ENCODE measurements at regions not wholly inside any gene's neighbourhood (a gene's known extent, or its start where the extent isn't known, plus 50 kb on each side); places are given as distances from the start of the nearest gene placed in this dataset.
"Not testable (repeated sequence)": the region's sequence is repeated elsewhere in the genome, so short reads cannot be mapped to it uniquely, and the experiment has no call there.

DNA sequence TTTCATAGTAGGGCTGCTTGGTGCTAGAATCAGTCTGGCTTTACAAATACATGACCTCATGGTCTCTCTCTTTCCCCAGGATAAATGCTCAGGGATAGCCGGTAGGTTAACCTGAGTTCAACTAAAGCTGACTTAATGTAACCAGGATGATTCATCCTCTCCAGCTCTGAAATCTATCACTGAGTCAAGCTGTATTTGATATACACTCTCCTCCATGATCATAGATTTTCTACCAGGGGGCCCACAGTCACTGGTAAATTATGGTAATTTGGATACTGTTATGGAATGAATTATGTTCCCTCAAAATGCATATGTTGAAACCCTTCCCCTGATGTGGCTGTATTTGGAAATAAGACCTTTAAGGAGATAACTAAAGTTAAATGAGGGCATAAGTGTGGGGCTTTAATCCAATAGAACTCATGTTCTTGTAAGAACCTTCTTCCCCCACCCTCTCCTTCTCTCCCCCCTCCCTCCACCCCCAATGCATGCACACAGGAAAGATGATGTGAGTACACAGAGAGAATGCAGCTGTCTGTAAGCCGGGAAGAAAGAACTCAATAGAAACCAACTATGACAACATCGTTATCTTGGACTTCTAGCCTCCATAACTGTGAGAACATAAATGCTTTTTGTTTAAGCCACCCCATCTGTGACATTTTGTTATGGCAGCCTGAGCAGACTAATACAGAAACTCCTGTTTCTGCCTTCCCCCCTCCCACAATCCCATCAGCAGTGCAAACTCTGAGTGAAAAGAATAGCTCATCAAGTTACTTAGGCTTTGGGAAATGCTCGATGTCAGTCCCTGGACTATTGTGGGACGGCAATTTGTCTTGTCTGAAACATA, 134.9 kb upstream of the KYNU start:
- H3K4me1 Mint-ChIP-seq, result no peaks in the 10 kb centered on the region
- H3K9me3 Mint-ChIP-seq, result no peaks in the 10 kb centered on the region
- H3K36me3 Mint-ChIP-seq (ENCODE audit: low read depth), result no peaks in the 10 kb centered on the region
- H3K4me3 Mint-ChIP-seq, result no peak overlapping the region
- DNase-seq, result no peak
- intact Hi-C loops (cut with micrococcal nuclease), result no loop called here
- H3K27ac Mint-ChIP-seq, result no peak overlapping the region
- H3K27me3 Mint-ChIP-seq, result no peaks in the 10 kb centered on the region

DNA sequence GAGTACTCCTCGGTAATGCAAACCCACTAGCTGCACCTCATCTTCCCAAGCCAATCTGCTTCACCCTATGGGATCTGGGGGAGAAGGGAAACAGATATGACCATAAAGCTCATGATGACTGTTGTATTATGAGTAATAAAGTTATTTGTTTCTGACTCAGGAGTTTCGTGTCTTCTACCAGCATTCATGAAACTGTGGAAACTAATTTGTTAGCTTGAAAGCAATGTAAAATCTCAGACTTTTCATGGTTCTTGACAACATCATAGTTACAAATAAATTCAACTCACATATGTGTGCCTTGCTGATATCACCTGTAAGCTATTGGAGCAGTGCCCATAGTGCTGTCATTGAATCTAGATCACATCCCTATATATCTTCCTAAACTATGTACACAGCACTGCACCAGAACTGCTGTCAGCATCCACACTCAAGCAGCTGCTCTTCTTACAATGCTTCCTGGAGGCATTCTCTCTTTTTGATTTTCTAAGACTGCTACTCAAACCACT, 135.6 kb upstream of the KYNU start:
- Mint-ChIP-seq H3K27ac (no peak overlapping the region), H3K9me3 (no peaks in the 10 kb centered on the region), H3K27me3 (no peaks in the 10 kb centered on the region), H3K4me1 (no peaks in the 10 kb centered on the region), H3K4me3 (no peak overlapping the region), H3K36me3 (ENCODE audit: low read depth) (no peaks in the 10 kb centered on the region)
- no peak for DNase-seq
- intact Hi-C loops (cut with micrococcal nuclease), result no loop called here

DNA sequence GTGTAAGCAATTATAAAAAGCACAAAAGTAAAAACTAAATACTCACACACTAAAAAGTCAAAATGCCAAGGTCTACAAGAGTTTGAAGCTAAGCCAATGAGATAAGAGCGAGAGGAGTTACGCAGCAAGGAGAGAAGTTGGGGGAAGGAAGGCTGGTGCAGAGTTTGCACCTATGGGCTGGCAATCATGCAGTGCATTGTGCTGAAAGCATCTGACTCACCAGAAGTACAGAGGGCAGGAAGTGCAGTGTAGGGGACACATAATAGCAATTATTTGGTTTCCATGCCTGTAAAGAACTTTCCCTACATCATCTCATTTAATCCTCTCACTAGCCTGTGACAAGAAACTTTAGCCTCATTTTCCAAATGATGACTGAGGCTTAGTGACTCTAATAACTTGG, 142.7 kb upstream of the KYNU start:
- DNase-seq, result no peak
- Mint-ChIP-seq H3K27ac (no peak overlapping the region), H3K4me1 (no peaks in the 10 kb centered on the region), H3K36me3 (ENCODE audit: low read depth) (no peaks in the 10 kb centered on the region), H3K9me3 (no peaks in the 10 kb centered on the region), H3K27me3 (no peaks in the 10 kb centered on the region), H3K4me3 (no peak overlapping the region)
- intact Hi-C loops (cut with micrococcal nuclease), result no loop called here

DNA sequence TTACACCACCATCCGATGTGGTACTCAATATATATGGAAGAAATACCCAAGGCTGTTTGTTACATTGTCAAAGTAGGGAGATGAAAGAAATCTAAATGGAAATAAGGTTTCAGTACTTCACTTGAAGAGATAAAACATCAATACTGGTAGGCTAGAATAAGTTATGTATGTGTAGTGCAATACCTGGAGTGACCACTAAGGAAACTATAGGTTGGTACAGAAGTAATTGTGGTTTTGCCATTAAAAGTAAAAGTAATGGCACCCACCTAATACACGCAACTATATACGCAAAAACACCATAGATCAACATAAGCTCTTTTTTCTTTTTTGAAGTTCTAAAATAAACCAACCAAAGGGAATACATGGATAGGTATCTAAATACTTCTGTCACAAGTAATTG, 143.2 kb upstream of the KYNU start:
- Mint-ChIP-seq H3K4me3 (no peak overlapping the region), H3K4me1 (no peaks in the 10 kb centered on the region), H3K27me3 (no peaks in the 10 kb centered on the region), H3K36me3 (ENCODE audit: low read depth) (no peaks in the 10 kb centered on the region), H3K27ac (no peak overlapping the region), H3K9me3 (peaks cover under 1% of the 10 kb centered on the region)
- intact Hi-C loops (cut with micrococcal nuclease), result no loop called here
- no peak for DNase-seq

DNA sequence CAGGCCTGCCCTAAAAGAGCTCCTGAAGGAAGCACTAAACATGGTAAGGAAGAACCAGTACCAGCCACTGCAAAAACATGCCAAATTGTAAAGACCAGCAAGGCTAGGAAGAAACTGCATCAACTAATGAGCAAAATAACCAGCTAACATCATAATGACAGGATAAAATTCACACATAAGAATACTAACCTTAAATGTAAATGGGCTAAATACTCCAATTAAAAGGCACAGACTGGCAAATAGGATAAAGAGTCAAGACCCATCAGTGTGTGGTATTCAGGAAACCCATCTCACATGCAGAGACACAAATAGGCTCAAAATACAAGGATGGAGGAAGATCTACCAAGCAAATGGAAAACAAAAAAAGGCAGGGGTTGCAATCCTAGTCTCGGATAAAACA, 147.7 kb upstream of the KYNU start:
- H3K9me3 Mint-ChIP-seq; intact Hi-C loops (cut with micrococcal nuclease); H3K27me3 Mint-ChIP-seq; H3K27ac Mint-ChIP-seq; H3K4me1 Mint-ChIP-seq; DNase-seq; H3K36me3 Mint-ChIP-seq (ENCODE audit: low read depth); H3K4me3 Mint-ChIP-seq: not testable (repeated sequence)

DNA sequence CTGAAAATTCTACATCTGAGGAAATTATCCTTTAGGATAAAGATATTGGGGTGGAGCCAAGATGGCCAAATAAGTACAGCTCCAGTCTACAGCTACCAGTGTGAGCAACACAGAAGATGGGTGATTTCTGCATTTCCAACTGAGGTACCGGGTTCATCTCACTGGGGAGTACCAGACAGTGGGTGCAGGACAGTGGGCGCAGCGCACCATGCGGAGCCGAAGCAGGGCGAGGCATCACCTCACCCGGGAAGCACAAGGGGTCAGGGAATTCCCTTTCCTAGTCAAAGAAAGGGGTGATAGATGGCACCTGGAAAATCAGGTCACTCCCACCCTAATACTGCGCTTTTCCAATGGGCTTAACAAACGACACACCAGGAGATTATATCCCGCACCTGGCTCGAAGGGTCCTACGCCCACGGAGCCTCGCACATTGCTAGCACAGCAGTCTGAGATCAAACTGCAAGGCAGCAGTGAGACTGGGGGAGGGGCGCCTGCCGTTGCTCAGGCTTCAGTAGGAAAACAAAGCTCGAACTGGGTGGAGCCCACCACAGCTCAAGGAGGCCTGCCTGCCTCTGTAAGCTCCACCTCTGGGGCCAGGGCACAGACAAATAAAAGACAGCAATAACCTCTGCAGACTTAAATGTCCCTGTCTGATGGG, 149.5 kb upstream of the KYNU start:
- H3K4me1 Mint-ChIP-seq; H3K4me3 Mint-ChIP-seq; DNase-seq; H3K9me3 Mint-ChIP-seq; H3K27me3 Mint-ChIP-seq; intact Hi-C loops (cut with micrococcal nuclease); H3K36me3 Mint-ChIP-seq (ENCODE audit: low read depth); H3K27ac Mint-ChIP-seq: not testable (repeated sequence)

DNA sequence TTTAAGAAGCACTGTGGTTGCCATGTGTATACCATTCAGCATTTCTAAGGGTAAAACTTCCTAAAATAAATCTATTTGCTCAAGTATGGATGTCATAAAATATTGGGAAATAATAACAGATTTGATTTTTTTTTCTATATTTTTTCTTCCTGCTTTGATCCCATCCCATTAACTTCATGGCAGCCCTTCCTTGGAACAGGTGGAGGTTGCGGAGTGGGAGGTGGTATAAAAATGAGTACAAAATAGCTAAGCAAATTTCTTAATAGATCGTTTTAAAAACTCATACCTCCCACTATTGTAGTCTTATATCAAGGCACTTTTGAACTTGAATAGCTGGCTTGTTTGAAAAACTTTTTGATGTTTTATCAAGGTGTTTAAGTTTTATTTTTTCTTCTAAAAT, 152.1 kb upstream of the KYNU start:
- Mint-ChIP-seq H3K4me3 (no peak overlapping the region), H3K27me3 (no peaks in the 10 kb centered on the region), H3K27ac (no peak overlapping the region), H3K9me3 (peaks cover 4% of the 10 kb centered on the region), H3K4me1 (no peaks in the 10 kb centered on the region), H3K36me3 (ENCODE audit: low read depth) (no peaks in the 10 kb centered on the region)
- no peak for DNase-seq
- intact Hi-C loops (cut with micrococcal nuclease), result no loop called here

DNA sequence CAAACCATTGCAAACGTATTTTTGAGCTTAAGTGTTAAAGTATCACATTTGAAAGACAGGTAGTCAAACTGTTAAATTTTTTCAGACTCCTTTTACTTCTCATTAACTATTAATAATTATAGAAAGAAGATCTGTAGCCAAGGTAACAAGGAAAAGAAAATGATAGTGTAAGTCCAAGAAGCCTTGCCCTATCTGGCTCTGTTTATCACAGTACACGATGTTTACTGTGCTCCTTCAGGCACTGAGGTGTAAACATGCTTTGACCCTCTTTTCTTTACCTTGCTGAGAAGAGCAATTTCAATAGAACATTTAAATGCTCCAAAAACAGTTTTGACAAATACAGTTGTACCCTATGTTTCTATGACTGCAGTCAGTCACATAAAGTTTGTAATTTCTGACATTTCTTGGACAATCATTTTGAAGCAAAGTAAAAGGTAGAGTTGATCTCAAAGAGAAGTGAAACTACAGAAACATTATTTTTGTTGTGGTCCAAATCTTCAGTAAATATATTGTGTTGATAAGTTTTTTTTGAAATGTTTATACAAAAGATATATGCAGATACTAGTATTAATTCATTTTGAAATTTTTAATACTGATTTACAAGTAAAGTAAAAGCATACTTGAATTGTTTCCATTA, 152.6 kb upstream of the KYNU start:
- H3K27me3 Mint-ChIP-seq, result no peaks in the 10 kb centered on the region
- intact Hi-C loops (cut with micrococcal nuclease), result no loop called here
- H3K9me3 Mint-ChIP-seq, result peaks cover 4% of the 10 kb centered on the region
- no peak for DNase-seq
- no peak overlapping the region for H3K27ac Mint-ChIP-seq
- no peaks in the 10 kb centered on the region for H3K4me1 Mint-ChIP-seq
- H3K36me3 Mint-ChIP-seq (ENCODE audit: low read depth), result no peaks in the 10 kb centered on the region
- no peak overlapping the region for H3K4me3 Mint-ChIP-seq

DNA sequence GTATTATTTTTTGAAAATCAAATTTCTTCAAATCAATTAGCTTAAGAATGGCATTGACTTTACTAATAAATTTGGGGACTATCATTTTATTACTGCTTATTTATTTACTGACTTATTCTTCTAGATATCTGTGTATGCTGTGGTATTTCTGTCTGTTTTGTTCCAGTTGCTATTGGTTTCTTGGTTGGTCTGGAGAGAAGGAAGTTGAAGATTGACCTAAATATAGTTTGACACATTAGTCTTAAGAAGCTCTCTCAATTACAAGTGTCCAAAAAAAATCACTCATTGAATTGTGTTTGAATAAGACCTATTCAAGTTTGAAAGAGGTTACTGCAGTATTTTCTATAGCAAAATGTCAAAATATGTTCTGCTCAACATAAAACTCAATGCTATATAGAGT, 153.3 kb upstream of the KYNU start:
- Mint-ChIP-seq H3K4me1 (no peaks in the 10 kb centered on the region), H3K36me3 (ENCODE audit: low read depth) (no peaks in the 10 kb centered on the region), H3K9me3 (peaks cover 2% of the 10 kb centered on the region), H3K27ac (no peak overlapping the region), H3K27me3 (no peaks in the 10 kb centered on the region), H3K4me3 (no peak overlapping the region)
- DNase-seq, result no peak
- intact Hi-C loops (cut with micrococcal nuclease), result no loop called here

DNA sequence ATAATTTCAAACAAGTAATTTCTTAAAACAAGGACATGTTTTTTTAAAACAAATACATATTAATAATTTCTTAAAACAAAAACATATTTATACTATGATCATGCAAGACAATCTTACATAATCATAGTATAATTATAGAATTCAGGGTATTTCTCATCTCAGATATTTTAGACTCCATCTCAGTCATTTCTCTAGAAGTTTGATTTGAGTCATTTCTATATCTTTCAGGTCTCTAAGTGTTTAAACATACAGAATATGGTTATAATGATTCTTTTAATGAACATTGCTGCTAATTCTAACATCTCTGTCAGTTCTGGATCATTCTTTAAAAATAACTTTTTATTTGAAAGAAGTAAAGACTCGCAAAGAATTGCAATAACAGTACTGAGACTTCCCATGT, 154.2 kb upstream of the KYNU start:
- Mint-ChIP-seq H3K4me1 (no peaks in the 10 kb centered on the region), H3K27me3 (no peaks in the 10 kb centered on the region), H3K4me3 (no peak overlapping the region), H3K27ac (no peak overlapping the region), H3K36me3 (ENCODE audit: low read depth) (no peaks in the 10 kb centered on the region), H3K9me3 (no peaks in the 10 kb centered on the region)
- intact Hi-C loops (cut with micrococcal nuclease), result no loop called here
- no peak for DNase-seq

DNA sequence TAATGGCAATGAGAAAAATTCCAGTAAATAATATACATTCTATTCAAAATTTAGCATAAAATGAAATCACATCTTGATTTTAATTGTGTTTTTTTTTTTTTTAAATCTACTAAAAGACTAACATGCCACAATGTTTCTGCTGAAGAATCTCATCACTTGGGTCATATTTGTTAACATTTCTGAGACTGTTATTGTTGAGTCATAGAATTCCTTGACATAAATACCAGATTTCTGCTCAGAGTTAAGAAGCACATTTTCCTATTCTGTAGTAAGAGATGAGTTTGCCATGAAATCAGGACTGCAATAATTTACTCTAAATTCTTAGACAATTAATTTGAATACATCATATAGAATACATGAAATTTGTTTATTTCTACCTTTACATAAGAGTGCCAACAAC, 154.9 kb upstream of the KYNU start:
- H3K4me1 Mint-ChIP-seq, result no peaks in the 10 kb centered on the region
- H3K4me3 Mint-ChIP-seq, result no peak overlapping the region
- intact Hi-C loops (cut with micrococcal nuclease), result no loop called here
- H3K27me3 Mint-ChIP-seq, result no peaks in the 10 kb centered on the region
- no peak overlapping the region for H3K27ac Mint-ChIP-seq
- DNase-seq, result no peak
- H3K9me3 Mint-ChIP-seq, result no peaks in the 10 kb centered on the region
- no peaks in the 10 kb centered on the region for H3K36me3 Mint-ChIP-seq (ENCODE audit: low read depth)

DNA sequence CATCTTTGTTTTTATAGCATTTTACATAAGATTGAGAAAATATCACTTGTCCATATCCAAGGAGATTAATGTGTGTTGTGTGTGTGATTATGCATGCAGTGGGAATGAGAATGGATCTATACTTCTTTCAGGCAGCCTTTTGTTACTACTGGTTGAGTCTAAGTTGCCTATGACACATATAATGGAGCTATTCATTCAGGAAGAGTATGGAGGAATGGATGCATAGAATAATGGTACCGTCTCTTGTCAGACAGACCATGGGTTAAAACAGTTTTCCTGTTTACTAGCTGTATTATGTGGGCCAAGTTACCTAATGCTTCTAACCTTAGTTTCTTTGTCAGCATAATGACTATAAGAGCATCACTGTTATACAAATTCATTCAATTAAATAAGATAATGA, 155.4 kb upstream of the KYNU start:
- H3K27ac Mint-ChIP-seq, result no peak overlapping the region
- DNase-seq, result no peak
- H3K4me1 Mint-ChIP-seq, result no peaks in the 10 kb centered on the region
- intact Hi-C loops (cut with micrococcal nuclease), result no loop called here
- H3K27me3 Mint-ChIP-seq, result no peaks in the 10 kb centered on the region
- no peaks in the 10 kb centered on the region for H3K36me3 Mint-ChIP-seq (ENCODE audit: low read depth)
- no peaks in the 10 kb centered on the region for H3K9me3 Mint-ChIP-seq
- H3K4me3 Mint-ChIP-seq, result no peak overlapping the region

DNA sequence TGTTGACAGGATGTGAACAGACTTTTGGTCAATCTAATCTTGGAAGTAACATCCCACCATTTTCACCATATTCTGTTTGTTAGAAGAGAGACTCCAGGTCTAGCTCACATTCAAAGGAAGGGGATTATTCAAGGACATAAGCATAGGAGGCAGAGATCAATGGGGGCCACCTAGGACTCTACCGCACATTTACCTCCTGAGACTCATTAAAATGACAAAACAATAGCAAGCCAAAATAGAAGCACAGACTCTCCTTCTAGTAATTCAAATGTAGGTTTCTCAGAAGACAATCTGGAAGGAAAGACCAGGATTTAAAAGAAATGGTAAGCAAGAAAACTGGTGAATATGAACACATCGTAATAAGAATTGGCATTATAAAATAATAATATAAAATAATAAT, 156.4 kb upstream of the KYNU start:
- intact Hi-C loops (cut with micrococcal nuclease), result no loop called here
- H3K27ac Mint-ChIP-seq, result no peak overlapping the region
- DNase-seq, result no peak
- H3K27me3 Mint-ChIP-seq, result no peaks in the 10 kb centered on the region
- H3K36me3 Mint-ChIP-seq (ENCODE audit: low read depth), result no peaks in the 10 kb centered on the region
- no peaks in the 10 kb centered on the region for H3K9me3 Mint-ChIP-seq
- no peak overlapping the region for H3K4me3 Mint-ChIP-seq
- H3K4me1 Mint-ChIP-seq, result no peaks in the 10 kb centered on the region

DNA sequence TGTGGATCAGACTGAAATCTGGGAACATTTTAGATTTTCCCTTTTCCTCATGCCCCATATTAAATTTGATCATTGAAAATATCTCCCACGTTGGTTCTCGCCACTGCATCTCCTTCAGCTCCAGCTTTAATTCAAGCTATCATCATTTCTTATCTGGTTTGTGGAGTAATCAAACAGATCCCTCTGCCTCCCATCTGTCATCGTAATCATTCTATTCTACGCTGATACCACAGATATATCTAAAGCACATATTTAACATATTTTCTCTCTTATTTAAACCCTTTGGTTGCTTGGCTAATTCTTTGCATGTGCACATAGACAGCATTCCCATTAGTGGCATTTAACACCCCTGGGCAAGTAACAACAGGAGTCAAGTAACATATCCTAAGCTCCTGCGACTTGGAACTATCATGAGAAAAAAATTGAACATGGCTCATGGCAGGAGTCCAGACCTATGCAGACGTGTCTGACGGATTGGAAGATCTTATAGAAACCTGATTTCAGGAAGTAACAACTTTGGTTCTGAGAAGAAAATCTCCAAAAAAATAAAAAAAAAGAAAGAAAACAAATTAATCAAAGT, 158.8 kb upstream of the KYNU start:
- Mint-ChIP-seq H3K9me3 (no peaks in the 10 kb centered on the region), H3K27ac (no peak overlapping the region), H3K36me3 (ENCODE audit: low read depth) (no peaks in the 10 kb centered on the region), H3K4me3 (no peak overlapping the region), H3K27me3 (no peaks in the 10 kb centered on the region), H3K4me1 (no peaks in the 10 kb centered on the region)
- no peak for DNase-seq
- intact Hi-C loops (cut with micrococcal nuclease), result no loop called here
